ENCODE measurements at regions not wholly inside any gene's neighbourhood (a gene's known extent, or its start where the extent isn't known, plus 50 kb on each side); places are given as distances from the start of the nearest gene placed in this dataset.

GRCh38 chr20:56690531-56691175 lies 61.5 kb downstream of the TFAP2C start:
- H2AFZ ChIP-seq (ENCODE audit: low read depth, low read length): no peak overlapping the region
- TF ChIP-seq TAF1 (IDR thresholded peaks at IDR 0.05; ENCODE audit: low read depth): no peak
- TF ChIP-seq CTCF (IDR thresholded peaks at IDR 0.05; ENCODE audit: poor library complexity, severe bottlenecking): no peak
- TF ChIP-seq RAD21 (conservative IDR thresholded peaks at IDR 0.05): no peak
- TF ChIP-seq POLR2AphosphoS5 (IDR thresholded peaks at IDR 0.05): no peak
- no peak for TF ChIP-seq EZH2 (IDR thresholded peaks at IDR 0.05; ENCODE audit: borderline replicate concordance, insufficient read depth, low read length, poor library complexity, severe bottlenecking)
- TF ChIP-seq SMC3 (conservative IDR thresholded peaks at IDR 0.05; ENCODE audit: poor library complexity): no peak
- no peak for TF ChIP-seq EP300 (conservative IDR thresholded peaks at IDR 0.05; ENCODE audit: poor library complexity, severe bottlenecking)
- no peak for TF ChIP-seq REST (IDR thresholded peaks at IDR 0.05; ENCODE audit: borderline replicate concordance)
- TF ChIP-seq MXI1 (conservative IDR thresholded peaks at IDR 0.05; ENCODE audit: poor library complexity, severe bottlenecking): no peak

GRCh38 chr20:56691325-56691998 lies 62.4 kb downstream of the TFAP2C start:
- Histone ChIP-seq H3K9me3 (ENCODE audit: low read length) (no peaks in the 10 kb centered on the region), H3K4me3 (ENCODE audit: low read length) (no peak overlapping the region), H3K27ac (ENCODE audit: low read length) (no peak overlapping the region), H4K20me1 (ENCODE audit: insufficient read depth) (no peaks in the 10 kb centered on the region), H3K27me3 (ENCODE audit: insufficient read depth, low read depth, low read length) (no peaks in the 10 kb centered on the region), H3K9ac (ENCODE audit: low read length) (no peak overlapping the region), H3K4me2 (ENCODE audit: low read length) (no peak overlapping the region), H3K79me2 (replicated peaks; ENCODE audit: insufficient read depth, low read length) (no peaks in the 10 kb centered on the region), H3F3A (ENCODE audit: insufficient read depth, low read length, poor library complexity, severe bottlenecking) (no peaks in the 10 kb centered on the region), H3K36me3 (ENCODE audit: insufficient read depth, low read length) (no peaks in the 10 kb centered on the region), H3K9me2 (ENCODE audit: insufficient read depth, low read length) (no peaks in the 10 kb centered on the region), H2AFZ (ENCODE audit: low read depth, low read length) (no peak overlapping the region)
- TF ChIP-seq EZH2 (IDR thresholded peaks at IDR 0.05; ENCODE audit: borderline replicate concordance, insufficient read depth, low read length, poor library complexity, severe bottlenecking) (no peak), REST (IDR thresholded peaks at IDR 0.05; ENCODE audit: borderline replicate concordance) (no peak), POLR2AphosphoS5 (IDR thresholded peaks at IDR 0.05) (no peak), CTCF (IDR thresholded peaks at IDR 0.05; ENCODE audit: poor library complexity, severe bottlenecking) (no peak), TAF1 (IDR thresholded peaks at IDR 0.05; ENCODE audit: low read depth) (no peak), EP300 (conservative IDR thresholded peaks at IDR 0.05; ENCODE audit: poor library complexity, severe bottlenecking) (no peak), RAD21 (conservative IDR thresholded peaks at IDR 0.05) (no peak)

More at GRCh38 chr20:56690531-56691175, 61.5 kb downstream of the TFAP2C start:
- Histone ChIP-seq H3K9me2 (ENCODE audit: insufficient read depth, low read length) (no peaks in the 10 kb centered on the region), H3K36me3 (ENCODE audit: insufficient read depth, low read length) (no peaks in the 10 kb centered on the region), H3K4me3 (ENCODE audit: low read length) (no peak overlapping the region), H4K20me1 (ENCODE audit: insufficient read depth) (no peaks in the 10 kb centered on the region), H3K9me3 (ENCODE audit: low read length) (no peaks in the 10 kb centered on the region), H3K79me2 (replicated peaks; ENCODE audit: insufficient read depth, low read length) (no peaks in the 10 kb centered on the region), H3F3A (ENCODE audit: insufficient read depth, low read length, poor library complexity, severe bottlenecking) (no peaks in the 10 kb centered on the region), H3K4me2 (ENCODE audit: low read length) (no peak overlapping the region), H3K9ac (ENCODE audit: low read length) (no peak overlapping the region), H3K27me3 (ENCODE audit: insufficient read depth, low read depth, low read length) (no peaks in the 10 kb centered on the region), H3K27ac (ENCODE audit: low read length) (no peak overlapping the region)
